ENCODE measurements at regions not wholly inside any gene's neighbourhood (a gene's known extent, or its start where the extent isn't known, plus 50 kb on each side); places are given as distances from the start of the nearest gene placed in this dataset.

DNA sequence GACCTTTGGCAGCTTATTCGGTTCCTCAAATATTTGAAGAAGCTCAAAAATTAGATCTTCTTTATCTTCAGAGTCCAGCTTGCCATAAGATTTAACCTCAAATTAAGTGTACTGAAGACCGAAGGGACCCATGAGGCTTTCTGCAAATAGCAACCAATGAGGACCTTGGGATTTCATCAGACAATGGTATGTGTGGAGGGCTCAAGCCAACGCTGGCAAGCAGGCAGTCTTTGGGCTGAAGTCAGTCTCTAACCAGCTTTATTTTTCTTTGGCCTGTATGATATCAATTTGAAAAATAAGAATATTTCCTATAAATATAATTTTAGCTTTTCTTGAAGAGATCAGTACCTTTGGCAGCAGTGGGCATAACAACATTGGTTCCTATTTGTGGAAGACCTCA, 692.7 kb downstream of the MCTP2 start:
- Histone ChIP-seq H3K27ac (no peak overlapping the region), H3K27me3 (no peaks in the 10 kb centered on the region), H3K4me3 (no peak overlapping the region), H3K36me3 (no peaks in the 10 kb centered on the region), H3K4me1 (no peaks in the 10 kb centered on the region), H3K9me3 (no peaks in the 10 kb centered on the region)
- TF ChIP-seq POLR2AphosphoS5 (IDR thresholded peaks at IDR 0.05) (no peak), POLR2A (IDR thresholded peaks at IDR 0.05) (no peak), CTCF (IDR thresholded peaks at IDR 0.05) (no peak)
- intact Hi-C loops (cut with DNase I; ENCODE audit: low total_unique reads), result no loop called here
- DNase-seq (ENCODE audit: low spot score in 2 of 2), result no peak

- H3K9me3 ChIP-seq, result no peaks in the 10 kb centered on the region
- no peaks in the 10 kb centered on the region for H3K27me3 ChIP-seq
- TF ChIP-seq POLR2AphosphoS5 (IDR thresholded peaks at IDR 0.05), result no peak
- no peak for TF ChIP-seq CTCF (IDR thresholded peaks at IDR 0.05)
- TF ChIP-seq POLR2A (IDR thresholded peaks at IDR 0.05), result no peak
- DNase-seq (ENCODE audit: low spot score in 2 of 2), result no peak
- no peak overlapping the region for H3K27ac ChIP-seq
- no peaks in the 10 kb centered on the region for H3K36me3 ChIP-seq
- intact Hi-C loops (cut with DNase I; ENCODE audit: low total_unique reads), result no loop called here
- H3K4me3 ChIP-seq, result no peak overlapping the region
- no peaks in the 10 kb centered on the region for H3K4me1 ChIP-seq
Observed at GRCh38 chr15:94924971-94925598, 693.7 kb downstream of the MCTP2 start.

GRCh38 chr15:94925680-94926079, 694.3 kb downstream of the MCTP2 start:
- intact Hi-C loops (cut with DNase I; ENCODE audit: low total_unique reads), result no loop called here
- Histone ChIP-seq H3K36me3 (no peaks in the 10 kb centered on the region), H3K27ac (no peak overlapping the region), H3K27me3 (no peaks in the 10 kb centered on the region), H3K4me1 (no peaks in the 10 kb centered on the region), H3K4me3 (no peak overlapping the region), H3K9me3 (no peaks in the 10 kb centered on the region)
- no peak for DNase-seq (ENCODE audit: low spot score in 2 of 2)
- TF ChIP-seq POLR2A (IDR thresholded peaks at IDR 0.05) (no peak), CTCF (IDR thresholded peaks at IDR 0.05) (no peak), POLR2AphosphoS5 (IDR thresholded peaks at IDR 0.05) (no peak)

GRCh38 chr15:94927003-94927402, 695.6 kb downstream of the MCTP2 start:
- TF ChIP-seq POLR2A (IDR thresholded peaks at IDR 0.05), result no peak
- TF ChIP-seq CTCF (IDR thresholded peaks at IDR 0.05), result no peak
- TF ChIP-seq POLR2AphosphoS5 (IDR thresholded peaks at IDR 0.05), result no peak
- Histone ChIP-seq H3K36me3 (no peaks in the 10 kb centered on the region), H3K4me1 (no peaks in the 10 kb centered on the region), H3K27ac (no peak overlapping the region), H3K4me3 (no peak overlapping the region), H3K27me3 (no peaks in the 10 kb centered on the region), H3K9me3 (no peaks in the 10 kb centered on the region)
- no peak for DNase-seq (ENCODE audit: low spot score in 2 of 2)
- intact Hi-C loops (cut with DNase I; ENCODE audit: low total_unique reads), result no loop called here

DNA sequence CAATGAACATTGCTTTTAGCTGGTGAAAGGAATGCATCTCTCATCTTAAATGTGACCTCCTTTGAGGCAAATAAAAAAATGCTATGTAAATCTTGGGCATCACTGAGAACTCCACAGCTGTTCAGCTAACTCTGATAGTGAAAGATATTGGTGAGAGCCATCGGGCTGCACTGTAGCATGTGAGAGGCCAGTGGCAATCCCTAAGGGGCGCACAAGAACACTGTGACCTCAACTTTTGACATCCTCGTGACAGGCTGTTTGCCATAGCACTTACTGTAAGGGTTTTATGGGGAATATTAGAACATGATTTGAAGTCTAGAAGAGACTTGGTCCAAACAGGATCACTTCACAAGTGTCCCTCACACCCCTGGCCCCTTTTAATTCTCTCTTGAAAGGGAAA, 697.9 kb downstream of the MCTP2 start:
- DNase-seq (ENCODE audit: low spot score in 2 of 2), result no peak
- H3K4me3 ChIP-seq, result no peak overlapping the region
- H3K27ac ChIP-seq, result no peak overlapping the region
- no peaks in the 10 kb centered on the region for H3K4me1 ChIP-seq
- no peaks in the 10 kb centered on the region for H3K36me3 ChIP-seq
- TF ChIP-seq POLR2A (IDR thresholded peaks at IDR 0.05) (no peak), POLR2AphosphoS5 (IDR thresholded peaks at IDR 0.05) (no peak), CTCF (IDR thresholded peaks at IDR 0.05) (no peak)
- H3K9me3 ChIP-seq, result peaks cover 0 to 4% of the 10 kb centered on the region in 2 donors
- intact Hi-C loops (cut with DNase I; ENCODE audit: low total_unique reads), result no loop called here
- H3K27me3 ChIP-seq, result no peaks in the 10 kb centered on the region
